Left colon (tissue), 2 donors: ENCODE measurements at regions not wholly inside any gene's neighbourhood (a gene's known extent, or its start where the extent isn't known, plus 50 kb on each side); places are given as distances from the start of the nearest gene placed in this dataset.
"Not testable (repeated sequence)": the region's sequence is repeated elsewhere in the genome, so short reads cannot be mapped to it uniquely, and the experiment has no call there.

Experiments
- ATAC-seq: fragments of 200-7000 bp; cut with Tn5 transposase; one replicate; pipeline ENCODE4 v1.9.1; 2020; ENCODE audit warnings: mild to moderate bottlenecking, moderate library complexity
- DNase-seq, 2 donors: peaks; one replicate each; pipeline ENCODE4 v3.0.0-alpha.2; 2020
- intact Hi-C, 2 donors: fragments of 100-400 bp; cut with DNase I in 1 of 2; cut with micrococcal nuclease in 1 of 2; formaldehyde crosslinking; loops; one replicate each; pipeline versions ENCODE4 v1.11.2 to v1.14.0; 2022; cut with DNase I, micrococcal nuclease
- donor health status: DM: no; HTN: no; CAD: no.
- donor health status: DM: yes; HTN: yes; CAD: no.

DNA sequence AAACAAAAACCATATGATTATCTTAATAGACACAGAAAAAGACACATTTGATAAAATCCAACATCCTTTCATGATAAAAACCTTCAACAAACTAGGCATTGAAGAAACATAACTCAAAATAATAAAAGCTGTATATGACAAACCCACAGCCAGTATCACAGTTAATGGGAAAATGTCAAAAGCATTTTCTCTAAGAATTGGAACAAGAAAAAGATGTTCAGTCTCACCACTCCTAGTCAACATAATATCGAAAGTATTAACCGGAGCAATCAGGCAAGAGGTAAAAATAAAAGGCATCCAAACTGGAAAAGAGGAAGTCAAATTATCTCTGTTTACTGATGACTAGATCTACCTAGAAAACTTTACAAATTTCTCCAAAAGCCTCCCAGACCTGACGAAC lies 684.2 kb upstream of the SPRY2 start:
- intact Hi-C loops, result no loop called here
- ATAC-seq, result no peak
- no peak for DNase-seq

DNA sequence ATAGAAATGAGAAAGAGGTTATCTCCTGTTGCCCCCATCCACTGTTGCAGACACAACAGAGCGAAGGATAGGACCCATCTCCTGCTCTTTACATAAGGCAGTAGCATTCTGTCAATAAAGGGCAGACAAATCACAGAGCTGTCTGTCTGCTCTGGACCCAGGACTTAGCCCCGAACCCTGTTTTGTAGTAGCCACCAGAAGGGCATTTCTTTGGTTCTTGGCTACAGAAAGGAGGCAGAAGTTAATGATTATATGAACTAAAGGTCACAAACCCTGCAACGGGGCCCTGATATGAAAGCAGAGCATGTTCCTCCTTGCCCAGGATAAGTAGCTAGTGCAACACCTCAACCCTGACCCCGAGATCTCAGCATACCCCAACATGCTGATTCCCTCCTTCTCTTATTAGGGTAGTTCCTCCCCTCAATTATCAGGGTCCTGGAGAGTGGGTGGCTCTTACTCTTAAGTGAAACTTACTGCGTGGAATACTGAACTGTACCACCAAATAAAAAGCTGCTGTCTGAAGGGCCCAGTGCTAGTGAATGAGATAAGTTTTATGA lies 680.4 kb upstream of the SPRY2 start:
- ATAC-seq (no peak), DNase-seq (no peak)
- intact Hi-C loops, result no loop called here

DNA sequence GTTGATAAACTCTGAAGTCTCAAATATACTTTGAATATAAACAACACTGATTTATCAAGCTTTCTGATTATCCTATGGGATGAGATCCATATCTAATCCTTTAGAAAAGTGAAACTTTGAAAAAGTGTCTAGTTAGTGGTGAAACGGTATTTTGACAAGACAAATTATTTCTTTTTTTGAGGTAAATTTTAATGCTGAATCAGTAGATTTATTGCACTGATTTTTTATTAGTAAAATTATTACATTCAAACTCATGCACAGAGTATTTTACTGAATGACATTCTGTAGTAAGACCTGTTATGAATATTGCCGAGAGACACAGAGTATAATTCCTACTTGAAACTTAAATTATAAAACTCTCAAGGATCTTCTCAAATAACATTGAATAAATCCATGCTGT lies 679.1 kb upstream of the SPRY2 start:
- intact Hi-C loops, result no loop called here
- DNase-seq (no peak), ATAC-seq (no peak)

DNA sequence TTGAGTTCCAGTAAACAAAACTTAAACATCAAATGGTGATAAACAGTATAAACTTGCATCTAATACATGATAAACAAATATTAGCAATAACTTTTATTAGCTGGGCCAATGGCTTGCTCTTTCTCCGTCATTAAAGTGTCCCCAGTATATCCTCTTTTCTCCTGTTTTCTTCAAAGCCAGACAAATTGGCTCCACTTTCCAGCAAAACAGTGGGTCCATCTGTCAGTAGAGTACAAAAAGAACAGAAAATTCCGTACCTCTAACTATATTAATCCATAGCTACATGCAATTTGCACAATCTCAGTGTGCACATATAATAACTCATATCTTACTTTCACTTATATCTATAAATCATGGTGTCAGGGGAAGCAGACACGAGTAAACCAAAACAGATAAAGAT lies 678.0 kb upstream of the SPRY2 start:
- ATAC-seq, result no peak
- DNase-seq, result no peak
- intact Hi-C loops, result loop anchor here in 1 of 2 donors (5.0 kb wide), 1 partner anchor 37 kb away; no protein-coding TSS in a partner anchor

DNA sequence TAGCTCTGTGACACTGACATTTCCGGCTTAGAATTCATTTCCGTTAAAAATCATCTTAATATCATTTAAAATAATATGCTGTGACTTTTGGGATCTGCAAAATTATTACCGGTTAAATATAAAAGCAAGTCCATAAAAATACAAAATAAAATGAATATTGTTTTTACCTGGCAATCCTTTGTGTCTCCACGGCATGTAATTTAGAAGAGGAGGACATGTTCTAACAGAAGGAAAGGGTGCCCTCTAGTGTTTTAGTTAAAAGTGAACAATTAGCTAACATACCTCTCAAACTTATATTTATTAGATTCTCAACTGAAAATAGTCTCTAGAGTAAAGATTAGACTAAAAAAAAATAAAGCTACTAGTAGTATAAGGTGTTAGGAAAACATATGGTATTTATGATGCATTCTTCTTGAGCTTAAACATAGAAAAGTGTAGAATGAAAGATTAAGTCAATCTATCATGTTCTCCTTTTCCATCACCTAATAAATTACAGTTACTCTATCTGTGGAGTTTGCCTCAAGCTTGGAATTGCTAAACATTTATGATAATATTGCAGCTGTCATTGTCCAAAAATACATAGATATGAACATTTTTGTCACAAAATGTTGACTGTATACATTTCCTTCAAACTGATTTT lies 676.7 kb upstream of the SPRY2 start:
- intact Hi-C loops, result loop anchor here in 1 of 2 donors (5.0 kb wide), 1 partner anchor 35 kb away; no protein-coding TSS in a partner anchor
- DNase-seq, result no peak
- peak; percentile 37 for ATAC-seq

DNA sequence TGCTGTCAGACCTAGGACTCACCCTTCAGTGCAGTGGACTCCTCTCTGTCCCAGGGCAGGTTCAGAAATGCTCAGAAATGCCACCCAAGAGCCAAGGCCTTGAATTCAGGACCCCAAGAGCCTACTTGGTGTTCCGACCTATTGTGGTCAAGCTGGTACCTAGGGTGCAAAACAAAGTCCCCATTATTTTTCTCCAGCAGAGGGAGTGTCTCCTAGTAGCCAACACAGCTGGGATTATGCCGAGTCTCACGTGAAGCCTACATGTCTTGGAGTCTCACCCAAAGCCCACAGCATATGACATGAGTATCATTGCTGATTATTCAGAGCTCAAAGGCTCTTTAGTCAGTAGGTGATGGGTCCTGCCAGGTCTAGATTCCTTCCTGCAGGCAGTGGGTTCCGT lies 671.1 kb upstream of the SPRY2 start:
- DNase-seq, result no peak
- ATAC-seq, result no peak
- intact Hi-C loops, result no loop called here

DNA sequence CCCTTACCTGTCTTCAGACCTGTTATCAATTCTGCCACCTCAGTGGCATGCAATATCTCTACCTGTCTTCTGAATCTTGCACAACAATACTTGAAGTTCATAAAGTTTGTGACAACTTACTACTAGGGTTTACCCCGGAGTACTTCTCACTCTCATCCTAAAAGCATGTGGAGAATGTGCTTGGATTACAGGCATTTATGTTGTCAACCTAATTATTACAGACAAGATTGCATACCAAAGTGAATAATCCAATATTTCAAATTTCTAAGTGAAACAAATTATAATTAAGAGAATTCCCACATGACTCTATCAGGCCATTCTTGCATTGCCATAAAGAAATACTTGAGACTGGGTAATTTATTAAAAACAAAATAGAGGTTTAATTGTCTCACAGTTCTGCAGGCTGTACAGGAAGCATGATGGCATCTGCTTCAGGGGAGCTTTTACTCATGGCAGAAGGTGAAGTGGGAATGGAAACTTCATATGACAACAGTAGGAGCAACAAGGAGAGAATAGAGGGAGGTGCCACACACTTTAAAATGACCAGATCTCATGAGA lies 661.0 kb upstream of the SPRY2 start:
- DNase-seq (no peak), ATAC-seq (no peak)
- intact Hi-C loops, result no loop called here

DNA sequence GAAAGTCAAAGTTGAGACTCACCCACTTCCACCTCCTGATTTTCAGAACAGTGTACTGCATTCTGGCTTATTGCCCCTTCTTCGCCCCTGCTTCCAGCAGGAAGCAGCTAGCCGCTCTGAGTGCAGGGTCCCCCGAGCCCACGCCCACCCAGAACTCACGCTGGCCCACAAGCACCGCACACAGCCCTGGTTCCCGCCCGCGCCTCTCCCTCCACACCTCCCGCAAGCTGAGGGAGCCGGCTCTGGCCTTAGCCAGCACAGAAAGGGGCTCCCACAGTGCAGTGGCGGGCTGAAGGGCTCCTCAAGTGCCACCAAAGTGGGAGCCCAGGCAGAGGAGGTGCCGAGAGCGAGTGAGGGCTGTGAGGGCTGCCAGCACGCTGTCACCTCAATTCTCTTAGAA lies 657.7 kb upstream of the SPRY2 start:
- DNase-seq, ATAC-seq, intact Hi-C loops: not testable (repeated sequence)

DNA sequence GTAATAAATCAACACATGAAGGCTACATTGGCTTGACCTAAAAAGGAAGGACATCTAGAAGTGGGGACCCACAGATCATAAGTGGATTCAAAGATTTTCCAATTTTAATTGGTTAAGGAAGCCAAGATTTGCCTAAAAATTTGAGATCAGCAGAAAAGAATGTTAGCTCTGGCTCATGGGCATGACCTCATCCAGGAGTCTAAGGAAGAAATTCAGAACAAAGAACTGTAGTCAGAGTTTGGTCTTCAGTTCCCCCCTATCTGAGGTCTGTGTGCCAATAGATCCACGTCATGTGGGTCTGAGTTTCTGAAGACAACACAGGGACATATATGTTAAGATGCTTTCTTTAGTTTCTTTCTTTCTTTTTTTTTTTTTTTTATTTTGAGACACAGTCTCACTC lies 648.8 kb upstream of the SPRY2 start:
- DNase-seq (no peak), ATAC-seq (no peak)
- intact Hi-C loops, result no loop called here

DNA sequence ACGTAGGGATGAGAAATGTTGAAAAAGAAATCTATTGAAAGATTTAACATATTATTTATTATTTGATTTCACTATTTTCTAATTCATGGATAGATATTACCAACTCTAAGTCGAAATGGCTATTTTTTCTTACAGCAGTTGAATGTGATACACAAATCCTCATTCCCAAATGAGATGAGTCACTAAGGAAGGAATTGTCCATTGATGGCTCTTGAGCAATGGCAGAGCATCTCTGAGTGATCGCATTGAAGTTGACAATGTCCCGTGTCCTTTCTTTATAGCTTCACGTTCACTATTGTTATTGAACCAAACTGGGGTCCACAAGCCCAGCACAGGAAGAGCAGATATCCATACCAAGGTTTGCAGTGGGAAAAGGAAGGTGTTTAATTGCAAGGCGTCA lies 648.3 kb upstream of the SPRY2 start:
- intact Hi-C loops, result no loop called here
- no peak for ATAC-seq

DNA sequence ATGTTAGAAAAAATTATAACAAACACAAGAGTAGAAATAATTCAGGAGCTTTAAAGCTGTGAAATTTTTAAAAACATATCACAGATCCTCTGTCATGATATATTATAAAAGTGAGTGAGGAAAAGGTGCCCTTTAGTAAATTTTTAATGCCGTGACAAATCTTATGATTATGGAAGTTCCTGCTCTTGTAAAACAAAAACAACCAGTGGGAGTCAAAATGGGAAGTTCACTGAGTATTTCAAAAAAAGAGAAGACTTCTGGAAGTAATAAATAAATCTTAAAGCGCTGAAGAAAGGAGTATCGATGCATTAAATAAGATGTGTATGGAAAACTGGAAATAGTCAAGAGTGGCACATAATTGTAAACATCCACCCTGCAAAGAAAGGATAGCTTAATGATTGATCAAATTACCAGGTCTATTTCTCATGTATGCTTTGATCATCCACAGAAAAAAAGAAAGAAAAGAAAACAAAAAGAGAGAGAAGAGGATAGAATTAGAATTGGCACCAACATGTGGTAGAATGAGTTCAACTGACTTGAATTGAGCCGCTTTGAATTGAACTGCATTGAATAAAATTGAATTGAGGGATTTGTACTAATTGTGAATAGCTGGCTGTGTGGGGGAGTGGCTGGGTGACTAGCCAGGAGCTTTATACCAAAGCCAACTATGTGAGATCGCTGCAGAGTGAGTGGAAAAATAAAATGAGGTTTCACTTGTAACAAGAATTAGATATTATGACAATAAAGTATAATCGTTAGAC lies 647.6 kb upstream of the SPRY2 start:
- intact Hi-C loops, result no loop called here
- no peak for DNase-seq

More for the DNA sequence above, 648.3 kb upstream of the SPRY2 start:
- no peak for DNase-seq

DNA sequence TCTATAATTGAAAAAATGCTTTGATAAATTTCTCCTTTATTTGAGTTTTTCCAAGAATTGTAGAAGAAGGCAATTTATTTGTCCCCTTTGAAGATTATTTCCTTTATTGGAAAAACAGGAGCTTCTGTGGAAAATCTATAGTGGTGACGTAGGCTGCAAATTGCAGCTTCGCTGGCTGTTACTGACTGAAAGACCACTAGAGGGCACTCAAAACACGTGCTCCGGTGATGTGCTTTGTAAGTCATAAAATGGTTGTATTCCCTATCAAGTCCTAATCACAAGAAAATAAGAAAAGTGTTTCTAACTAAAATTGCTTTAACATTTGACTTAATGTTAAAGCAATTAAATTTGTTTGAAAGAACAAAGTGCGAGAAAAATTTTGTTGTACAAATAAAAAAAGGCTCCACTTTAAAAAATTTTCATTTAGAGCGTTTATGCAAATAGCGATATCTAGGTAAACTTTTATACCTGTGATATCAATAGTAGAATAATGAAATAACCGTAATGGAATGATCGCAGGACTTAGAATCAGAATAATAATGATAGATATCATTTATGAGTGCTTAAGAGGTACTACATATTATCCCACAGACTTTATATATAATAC lies 638.2 kb upstream of the SPRY2 start:
- DNase-seq (peak in 1 of 2 donors; percentile 15), ATAC-seq (peak; percentile 61)
- intact Hi-C loops, result no loop called here

More for the DNA sequence above, 647.6 kb upstream of the SPRY2 start:
- ATAC-seq, result no peak

DNA sequence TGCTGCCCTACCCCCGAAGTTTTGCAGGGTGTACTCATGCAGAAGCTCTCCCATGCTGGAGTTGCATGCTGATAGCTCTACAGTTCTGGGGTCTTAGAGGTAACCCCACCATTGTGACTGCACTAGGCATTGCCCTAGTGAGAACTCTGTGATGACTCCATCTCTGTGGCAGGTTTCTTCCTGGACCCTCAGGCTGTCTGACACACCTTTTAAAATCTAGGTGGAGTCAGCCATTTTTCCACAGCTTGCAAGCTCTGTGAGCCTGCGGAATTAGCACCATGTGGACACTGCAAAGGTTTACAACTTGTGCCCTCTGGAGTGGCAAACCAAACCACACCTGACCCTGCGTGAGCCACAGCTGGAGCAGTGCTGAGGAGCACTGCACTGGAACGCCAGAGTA lies 636.2 kb upstream of the SPRY2 start:
- intact Hi-C loops, result no loop called here
- ATAC-seq, result no peak

DNA sequence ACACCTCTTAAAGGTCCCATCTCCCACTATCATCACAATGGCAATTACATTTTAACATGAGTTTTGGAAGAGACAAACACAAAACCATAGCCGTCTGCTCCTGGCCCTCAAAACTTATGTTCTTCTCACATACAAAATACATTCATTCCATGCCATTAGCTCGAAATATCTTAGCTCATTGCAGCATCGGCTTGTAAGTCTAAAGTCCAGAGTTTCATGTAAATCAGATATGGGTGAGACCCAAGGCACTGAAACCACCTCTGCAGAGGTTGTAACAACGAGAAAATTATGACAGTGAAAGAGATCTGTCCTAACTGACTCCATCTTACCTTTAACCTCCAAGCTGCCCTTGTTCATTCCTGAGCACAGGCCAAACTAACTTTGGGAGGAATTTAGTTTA lies 635.0 kb upstream of the SPRY2 start:
- peak; percentile 38 for ATAC-seq
- intact Hi-C loops, result no loop called here
- no peak for DNase-seq

More for the DNA sequence above, 636.2 kb upstream of the SPRY2 start:
- no peak for DNase-seq

DNA sequence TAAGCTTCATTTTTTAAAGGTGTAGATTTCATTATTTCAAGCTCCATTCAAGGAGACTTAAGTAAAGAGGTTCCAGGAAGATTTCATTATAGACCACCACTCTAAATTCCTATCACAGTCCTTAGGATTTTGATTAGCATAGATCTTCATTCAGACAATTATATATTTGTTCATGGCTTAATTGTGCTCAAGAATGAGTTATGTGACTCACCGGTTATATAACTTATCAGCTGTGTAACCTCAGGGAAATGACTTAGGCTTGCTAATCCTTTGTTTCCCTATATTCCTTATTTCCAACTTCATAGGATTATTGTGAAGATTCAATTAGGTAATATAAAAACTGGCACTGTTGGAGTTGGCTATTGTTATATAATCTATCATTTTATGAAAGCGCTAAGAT lies 632.8 kb upstream of the SPRY2 start:
- no peak for DNase-seq
- intact Hi-C loops, result no loop called here
- no peak for ATAC-seq

DNA sequence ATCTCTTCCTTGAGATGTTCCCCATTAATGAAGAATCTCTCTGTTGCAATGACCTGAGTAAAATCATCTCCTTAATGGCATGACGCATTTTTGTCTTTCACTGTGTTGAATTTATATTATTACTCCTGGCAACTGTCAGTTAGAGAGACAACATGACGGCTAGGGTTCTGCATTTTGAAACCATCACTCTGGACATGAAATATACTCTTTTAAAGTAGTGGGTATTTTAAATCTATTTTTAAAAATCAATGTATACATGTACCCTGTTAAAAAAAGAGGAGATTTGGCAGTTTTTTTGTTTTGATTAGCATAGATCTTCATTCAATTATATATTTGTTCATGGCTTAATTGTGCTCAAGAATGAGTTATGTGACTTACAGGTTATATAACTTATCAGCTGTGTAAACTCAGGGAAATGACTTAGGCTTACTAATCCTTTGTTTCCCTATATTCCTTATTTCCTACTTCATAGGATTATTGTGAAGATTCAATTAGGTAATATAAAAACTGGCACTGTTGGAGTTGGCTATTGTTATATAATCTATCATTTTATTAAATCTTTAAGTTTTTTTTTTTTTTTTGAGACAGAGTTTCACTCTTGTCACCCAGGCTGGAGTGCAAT lies 632.0 kb upstream of the SPRY2 start:
- ATAC-seq (no peak), DNase-seq (no peak)
- intact Hi-C loops, result no loop called here

DNA sequence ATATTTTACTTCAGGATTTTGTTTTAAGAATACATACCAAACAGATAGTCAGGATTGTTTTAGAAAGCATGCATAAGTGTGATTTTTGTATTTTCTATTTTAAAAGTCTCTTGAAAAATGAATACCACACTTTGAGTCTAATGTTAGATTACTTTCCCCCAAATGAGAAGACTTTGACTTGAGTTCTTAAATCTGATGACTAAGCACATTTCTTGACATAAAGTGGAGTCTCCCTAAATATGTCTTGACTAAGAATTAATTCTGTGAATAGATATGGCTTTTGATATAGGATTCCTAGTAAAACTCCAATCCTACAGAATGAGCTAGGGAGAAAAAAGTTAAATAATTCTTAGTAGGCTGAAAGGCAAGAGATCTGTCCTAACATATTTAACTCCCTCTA lies 624.2 kb upstream of the SPRY2 start:
- no peak for ATAC-seq
- DNase-seq, result no peak
- intact Hi-C loops, result no loop called here

DNA sequence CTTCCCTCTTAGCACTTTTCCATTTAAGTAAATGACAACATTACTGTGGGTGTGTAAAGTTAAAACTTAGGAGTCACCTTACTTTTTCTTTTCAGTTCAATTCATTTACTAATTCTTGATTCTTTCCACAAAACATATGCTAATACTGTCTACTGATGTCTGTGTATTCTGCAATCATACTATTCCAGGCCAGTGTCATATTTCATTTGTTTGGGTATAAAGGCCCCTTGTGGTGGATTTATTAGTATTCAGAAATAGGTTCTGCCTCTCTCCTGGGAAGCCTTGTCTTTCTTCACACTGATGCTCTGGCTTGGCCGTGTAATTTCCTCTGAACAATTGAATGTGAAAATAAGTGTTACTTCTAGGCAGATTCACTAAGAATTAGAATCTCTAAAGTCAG lies 621.9 kb upstream of the SPRY2 start:
- DNase-seq (no peak), ATAC-seq (no peak)
- intact Hi-C loops, result no loop called here

DNA sequence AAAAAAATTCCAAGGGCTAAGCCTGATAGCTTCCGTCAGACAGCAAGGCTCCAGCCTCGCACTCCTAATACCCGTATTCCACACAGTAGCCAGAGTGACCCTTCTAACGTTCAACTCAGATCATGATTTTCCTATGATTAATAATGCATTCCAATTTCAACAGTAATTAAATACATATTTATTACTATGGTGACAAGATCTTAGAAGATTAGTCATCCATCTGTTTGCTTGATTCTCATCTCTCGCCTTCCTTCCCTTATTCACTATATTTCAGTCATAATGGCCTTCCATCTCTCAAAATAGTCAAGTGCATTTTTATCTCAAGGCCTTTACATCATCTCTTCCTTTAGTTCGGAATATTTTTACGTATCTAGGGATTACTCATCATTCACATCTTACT lies 621.2 kb upstream of the SPRY2 start:
- intact Hi-C loops, result no loop called here
- DNase-seq (no peak), ATAC-seq (no peak)
